ENCODE measurements at regions not wholly inside any gene's neighbourhood (a gene's known extent, or its start where the extent isn't known, plus 50 kb on each side); places are given as distances from the start of the nearest gene placed in this dataset.

DNA sequence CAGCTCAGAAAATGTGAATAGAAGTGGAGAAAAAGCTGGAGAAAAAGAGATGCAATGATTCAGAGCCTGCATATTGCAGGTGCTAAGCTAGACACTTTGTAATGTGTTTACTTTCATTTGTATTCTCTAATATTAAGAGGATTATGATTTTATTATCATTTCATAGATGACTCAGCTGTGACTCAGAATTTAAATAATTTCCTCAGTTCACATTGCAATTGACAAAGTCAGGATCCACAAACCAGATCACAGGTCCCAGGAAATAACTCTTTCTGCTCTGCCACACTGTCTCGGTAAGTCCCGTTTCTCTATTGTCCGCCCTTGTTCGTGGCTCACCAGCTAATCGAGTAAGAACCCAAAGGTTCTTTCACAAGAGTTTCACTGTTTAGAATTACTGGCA is 235.4 kb upstream of the MON1B start:
- no peak for TF ChIP-seq POLR2A (IDR thresholded peaks at IDR 0.05)
- TF ChIP-seq, protein P1, sequence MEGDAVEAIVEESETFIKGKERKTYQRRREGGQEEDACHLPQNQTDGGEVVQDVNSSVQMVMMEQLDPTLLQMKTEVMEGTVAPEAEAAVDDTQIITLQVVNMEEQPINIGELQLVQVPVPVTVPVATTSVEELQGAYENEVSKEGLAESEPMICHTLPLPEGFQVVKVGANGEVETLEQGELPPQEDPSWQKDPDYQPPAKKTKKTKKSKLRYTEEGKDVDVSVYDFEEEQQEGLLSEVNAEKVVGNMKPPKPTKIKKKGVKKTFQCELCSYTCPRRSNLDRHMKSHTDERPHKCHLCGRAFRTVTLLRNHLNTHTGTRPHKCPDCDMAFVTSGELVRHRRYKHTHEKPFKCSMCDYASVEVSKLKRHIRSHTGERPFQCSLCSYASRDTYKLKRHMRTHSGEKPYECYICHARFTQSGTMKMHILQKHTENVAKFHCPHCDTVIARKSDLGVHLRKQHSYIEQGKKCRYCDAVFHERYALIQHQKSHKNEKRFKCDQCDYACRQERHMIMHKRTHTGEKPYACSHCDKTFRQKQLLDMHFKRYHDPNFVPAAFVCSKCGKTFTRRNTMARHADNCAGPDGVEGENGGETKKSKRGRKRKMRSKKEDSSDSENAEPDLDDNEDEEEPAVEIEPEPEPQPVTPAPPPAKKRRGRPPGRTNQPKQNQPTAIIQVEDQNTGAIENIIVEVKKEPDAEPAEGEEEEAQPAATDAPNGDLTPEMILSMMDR (IDR thresholded peaks at IDR 0.05): no peak
